Vagina (tissue), 2 donors: ENCODE measurements at regions not wholly inside any gene's neighbourhood (a gene's known extent, or its start where the extent isn't known, plus 50 kb on each side); places are given as distances from the start of the nearest gene placed in this dataset.
"Not testable (repeated sequence)": the region's sequence is repeated elsewhere in the genome, so short reads cannot be mapped to it uniquely, and the experiment has no call there.

ENCODE experiments used
- POLR2AphosphoS5 ChIP-seq, 2 donors: sonication (generic); formaldehyde crosslinking; IDR thresholded peaks; one replicate each; pipeline ENCODE4 v1.9.0; 2017; ENCODE audit warnings: antibody characterized with exemption in 2 of 2, mild to moderate bottlenecking in 2 of 2, low read depth in 1 of 2; ENCODE audit not compliant: insufficient read depth in 1 of 2
- TF ChIP-seq, protein P1 (sequence below), 3 experiments: fragments of 450-650 bp in 2 of 3; fragments of 200-600 bp in 1 of 3; sonication (generic) in 1 of 3; IDR thresholded peaks; one replicate each; pipeline ENCODE4 v1.5.1; 2017 to 2019; ENCODE audit warnings: antibody characterized with exemption in 3 of 3, mild to moderate bottlenecking in 2 of 3, moderate library complexity in 2 of 3

DNA sequence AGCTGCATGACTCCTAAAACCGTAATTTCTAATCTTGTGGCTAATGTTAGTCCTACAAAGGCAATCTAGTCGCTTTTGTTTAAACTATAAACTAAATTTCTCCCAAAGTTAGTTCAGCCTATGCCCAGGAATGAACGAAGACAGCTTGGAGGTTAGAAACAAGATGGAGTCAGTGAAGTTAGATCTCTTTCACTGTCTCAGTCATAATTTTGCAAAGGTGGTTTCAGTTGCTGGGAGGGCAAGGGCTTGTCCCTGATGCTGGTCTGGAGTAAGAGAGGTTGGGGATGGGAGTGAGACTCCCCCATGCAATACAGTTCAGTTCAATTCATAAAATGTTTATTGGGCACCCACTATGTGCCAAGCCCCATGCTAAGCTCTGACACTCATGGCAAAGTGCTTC lies 362.1 kb downstream of the TYW1 start:
- TF ChIP-seq, protein P1, sequence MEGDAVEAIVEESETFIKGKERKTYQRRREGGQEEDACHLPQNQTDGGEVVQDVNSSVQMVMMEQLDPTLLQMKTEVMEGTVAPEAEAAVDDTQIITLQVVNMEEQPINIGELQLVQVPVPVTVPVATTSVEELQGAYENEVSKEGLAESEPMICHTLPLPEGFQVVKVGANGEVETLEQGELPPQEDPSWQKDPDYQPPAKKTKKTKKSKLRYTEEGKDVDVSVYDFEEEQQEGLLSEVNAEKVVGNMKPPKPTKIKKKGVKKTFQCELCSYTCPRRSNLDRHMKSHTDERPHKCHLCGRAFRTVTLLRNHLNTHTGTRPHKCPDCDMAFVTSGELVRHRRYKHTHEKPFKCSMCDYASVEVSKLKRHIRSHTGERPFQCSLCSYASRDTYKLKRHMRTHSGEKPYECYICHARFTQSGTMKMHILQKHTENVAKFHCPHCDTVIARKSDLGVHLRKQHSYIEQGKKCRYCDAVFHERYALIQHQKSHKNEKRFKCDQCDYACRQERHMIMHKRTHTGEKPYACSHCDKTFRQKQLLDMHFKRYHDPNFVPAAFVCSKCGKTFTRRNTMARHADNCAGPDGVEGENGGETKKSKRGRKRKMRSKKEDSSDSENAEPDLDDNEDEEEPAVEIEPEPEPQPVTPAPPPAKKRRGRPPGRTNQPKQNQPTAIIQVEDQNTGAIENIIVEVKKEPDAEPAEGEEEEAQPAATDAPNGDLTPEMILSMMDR (IDR thresholded peaks at IDR 0.05), result not testable (repeated sequence)
- TF ChIP-seq POLR2AphosphoS5 (IDR thresholded peaks at IDR 0.05; ENCODE audit: insufficient read depth in 1 of 2, low read depth in 1 of 2), result not testable (repeated sequence)
